ENCODE measurements at regions not wholly inside any gene's neighbourhood (a gene's known extent, or its start where the extent isn't known, plus 50 kb on each side); places are given as distances from the start of the nearest gene placed in this dataset.

- Histone ChIP-seq H2BK15ac (ENCODE audit: low read length) (no peak overlapping the region), H3K4me1 (replicated peaks in 1 of 4; ENCODE audit: control insufficient read depth in 3 of 4, insufficient read depth in 4 of 4, low read length in 3 of 4) (peaks cover 8 to 18% (median 9%) of the 10 kb centered on the region in 4 experiments), H2BK20ac (ENCODE audit: low read length) (no peak overlapping the region), H2AK5ac (ENCODE audit: low read depth, low read length) (no peak overlapping the region), H3K56ac (replicated peaks; ENCODE audit: insufficient read length, low read depth, low read length) (no peak overlapping the region), H2AFZ (ENCODE audit: low read length) (no peak overlapping the region), H3K9me3 (ENCODE audit: insufficient read depth in 2 of 2, low read depth in 1 of 2, low read length in 1 of 2) (no peaks in the 10 kb centered on the region), H3K27me3 (replicated peaks in 1 of 4; ENCODE audit: control insufficient read depth in 3 of 4, extremely low read depth in 1 of 4, insufficient read depth in 3 of 4, low read length in 3 of 4) (peaks cover 0 to 8% (median 4%) of the 10 kb centered on the region in 4 experiments; a peak in 4 of 7 replicates), H3K36me3 (ENCODE audit: control insufficient read depth in 2 of 4, insufficient read depth in 4 of 4, low read length in 3 of 4) (no peaks in the 10 kb centered on the region), H3K23me2 (ENCODE audit: low read depth, low read length) (no peaks in the 10 kb centered on the region), H4K20me1 (replicated peaks in 1 of 2; ENCODE audit: control insufficient read depth in 1 of 2, insufficient read depth in 2 of 2, low read length in 2 of 2) (peaks cover 0 to 2% of the 10 kb centered on the region in 2 experiments), H3K79me2 (ENCODE audit: control insufficient read depth in 1 of 2, insufficient read depth in 2 of 2, low read length in 2 of 2) (no peaks in the 10 kb centered on the region), H3K4me3 (ENCODE audit: extremely low read depth in 1 of 4, insufficient read depth in 2 of 4, low read depth in 3 of 4, low read length in 4 of 4) (no peak overlapping the region), H3K9ac (replicated peaks in 1 of 4; ENCODE audit: extremely low read depth in 1 of 4, low read depth in 3 of 4, low read length in 3 of 4) (no peak overlapping the region), H3K23ac (ENCODE audit: insufficient read length) (no peak overlapping the region), H2BK5ac (ENCODE audit: low read depth, low read length) (no peak overlapping the region), H3K4ac (replicated peaks; ENCODE audit: insufficient read length, low read depth, low read length) (no peak overlapping the region), H2BK12ac (ENCODE audit: low read depth, low read length) (no peak overlapping the region), H3K18ac (ENCODE audit: extremely low read depth, low read length) (no peak overlapping the region), H3K4me2 (ENCODE audit: insufficient read depth in 1 of 2, low read depth in 2 of 2, low read length in 2 of 2) (no peak overlapping the region), H2BK120ac (replicated peaks; ENCODE audit: low read depth, low read length) (no peak overlapping the region), H3K27ac (ENCODE audit: low read depth, low read length) (no peak overlapping the region), H4K91ac (replicated peaks; ENCODE audit: insufficient read length, low read length) (no peak overlapping the region), H4K8ac (ENCODE audit: extremely low read depth, insufficient read depth, low read length) (no peak overlapping the region), H3K14ac (ENCODE audit: insufficient read length) (no peak overlapping the region), H4K5ac (ENCODE audit: insufficient read length, low read depth, low read length) (no peak overlapping the region), H3K79me1 (ENCODE audit: low read depth, low read length) (no peaks in the 10 kb centered on the region)
- no peak for DNase-seq (ENCODE audit: low read depth in 1 of 2, low spot score in 2 of 2)
- CTCF ChIA-PET (ENCODE audit: partially characterized antibody): interaction anchor here (0.6 to 2.3 kb wide), 16 partner anchors 10 to 744 kb away, joined by 3 to 12 read pairs (median 4); no protein-coding TSS in a partner anchor
- POLR2A ChIA-PET (ENCODE audit: partially characterized antibody): interaction anchor here (0.8 to 1.5 kb wide), 2 partner anchors 9 to 12 kb away, joined by 3 to 4 read pairs; no protein-coding TSS in a partner anchor
- FAIRE-seq: no peak
- WGBS, 2 experiments (ENCODE audit: extremely low coverage in 1 of 2, insufficient coverage in 1 of 2, insufficient read length in 1 of 2, insufficient replicate concordance in 2 of 2, low coverage in 1 of 2, low lambda C conversion rate in 2 of 2, missing lambda C conversion rate in 1 of 2): 87% methylated on average over 11 of the region's 11 CpGs; no CpG with 5 or more reads in 1 of the 2 experiments
- TF ChIP-seq BRCA1 (IDR thresholded peaks at IDR 0.05; ENCODE audit: low read depth, low read length) (no peak), TBP (IDR thresholded peaks at IDR 0.05; ENCODE audit: low read depth, low read length) (no peak), JUND (IDR thresholded peaks at IDR 0.05; ENCODE audit: low read length) (no peak), SIRT6 (IDR thresholded peaks at IDR 0.05; ENCODE audit: low read length) (no peak), E2F6 (IDR thresholded peaks at IDR 0.05) (no peak), RXRA (IDR thresholded peaks at IDR 0.05; ENCODE audit: insufficient read depth, low read depth, low read length) (no peak), EGR1 (IDR thresholded peaks at IDR 0.05; ENCODE audit: borderline replicate concordance, low read depth, low read length) (no peak), POLR2A (IDR thresholded peaks at IDR 0.05; ENCODE audit: control extremely low read depth in 1 of 2, low read depth in 2 of 2, low read length in 2 of 2) (no peak), ATF2 (IDR thresholded peaks at IDR 0.05; ENCODE audit: low read length) (no peak), SP2 (IDR thresholded peaks at IDR 0.05; ENCODE audit: low read length) (no peak)
Observed at GRCh38 chr1:22204057-22204840, 61.4 kb upstream of the WNT4 start.

Data from H1 (cell line).